GM23338 (cell line): ENCODE measurements at regions not wholly inside any gene's neighbourhood (a gene's known extent, or its start where the extent isn't known, plus 50 kb on each side); places are given as distances from the start of the nearest gene placed in this dataset.

Source experiments
- ATAC-seq: fragments of 200-7000 bp; cut with Tn5 transposase; 3 replicates; pipeline ENCODE4 v1.9.1; 2020
- DNase-seq: peaks from one replicate; pipeline ENCODE4 v3.0.0-alpha.2; 2015; ENCODE audit warnings: low spot score
- H2AFZ ChIP-seq: fragments of 200-600 bp; sonication (generic); 2 replicates; pipeline ENCODE4 v1.8.0; 2016; ENCODE audit warnings: antibody characterized with exemption, mild to moderate bottlenecking, moderate library complexity
- H3F3A ChIP-seq: fragments of 200-600 bp; sonication (generic); replicated peaks from 2 replicates; pipeline ENCODE4 v1.8.0; 2017; ENCODE audit warnings: antibody characterized with exemption, mixed run types, low read depth
- H3K27ac ChIP-seq: fragments of 200-600 bp; sonication (generic); 2 replicates; pipeline ENCODE4 v1.6.1; 2016; ENCODE audit warnings: low read depth
- H3K27me3 ChIP-seq: fragments of 200-600 bp; sonication (generic); 2 replicates; pipeline ENCODE4 v1.8.0; 2016; ENCODE audit warnings: mild to moderate bottlenecking, mixed run types, moderate library complexity; ENCODE audit not compliant: insufficient read depth
- H3K36me3 ChIP-seq: fragments of 200-600 bp; sonication (generic); 2 replicates; pipeline ENCODE4 v1.8.0; 2016; ENCODE audit warnings: mild to moderate bottlenecking; ENCODE audit not compliant: insufficient read depth
- H3K4me1 ChIP-seq: fragments of 200-600 bp; sonication (generic); 2 replicates; pipeline ENCODE4 v1.8.0; 2016; ENCODE audit warnings: mild to moderate bottlenecking, moderate library complexity; ENCODE audit not compliant: insufficient read depth
- H3K4me2 ChIP-seq: fragments of 200-600 bp; sonication (generic); 2 replicates; pipeline ENCODE4 v1.7.1; 2017; ENCODE audit warnings: mixed run types
- H3K4me3 ChIP-seq: fragments of 200-600 bp; sonication (generic); 2 replicates; pipeline ENCODE4 v1.6.1; 2016; ENCODE audit warnings: mixed run types
- H3K79me2 ChIP-seq: fragments of 200-600 bp; sonication (generic); replicated peaks from 2 replicates; pipeline ENCODE4 v1.8.0; 2017; ENCODE audit warnings: mild to moderate bottlenecking; ENCODE audit not compliant: insufficient read depth
- H3K9me2 ChIP-seq: fragments of 200-600 bp; sonication (generic); 2 replicates; pipeline ENCODE4 v1.8.0; 2017; ENCODE audit not compliant: insufficient read depth
- H4K20me1 ChIP-seq: fragments of 200-600 bp; sonication (generic); replicated peaks from 2 replicates; pipeline ENCODE4 v1.8.0; 2017; ENCODE audit warnings: mild to moderate bottlenecking; ENCODE audit not compliant: insufficient read depth
- H3K27ac Mint-ChIP-seq: 2 replicates; pipeline ENCODE4 v1.8.0; 2020; ENCODE audit warnings: inconsistent platforms, mild to moderate bottlenecking, moderate library complexity, mixed read lengths
- H3K27me3 Mint-ChIP-seq: 3 replicates; pipeline ENCODE4 v1.8.0; 2022; ENCODE audit warnings: low read depth, mild to moderate bottlenecking, moderate library complexity, mixed read lengths, inconsistent platforms; ENCODE audit not compliant: insufficient read depth, poor library complexity
- H3K36me3 Mint-ChIP-seq: 3 replicates; pipeline ENCODE4 v1.8.0; 2021; ENCODE audit warnings: low read depth, mild to moderate bottlenecking, inconsistent platforms, moderate library complexity, mixed read lengths
- H3K4me1 Mint-ChIP-seq: 3 replicates; pipeline ENCODE4 v1.8.0; 2020; ENCODE audit warnings: mild to moderate bottlenecking, inconsistent platforms, mixed read lengths
- H3K4me3 Mint-ChIP-seq: 3 replicates; pipeline ENCODE4 v1.8.0; 2021; ENCODE audit warnings: moderate library complexity, mild to moderate bottlenecking, inconsistent platforms, mixed read lengths
- H3K9me3 Mint-ChIP-seq: 3 replicates; pipeline ENCODE4 v1.8.0; 2020; ENCODE audit warnings: moderate library complexity, mild to moderate bottlenecking, inconsistent platforms, mixed read lengths
- CREB1 ChIP-seq: fragments of 250-450 bp; sonication (Bioruptor Pico); IDR thresholded peaks from 2 replicates; pipeline ENCODE4 v1.5.0; 2020; ENCODE audit warnings: low read depth, mild to moderate bottlenecking, moderate library complexity
- CTCF ChIP-seq, 2 experiments: fragments of 200-600 bp in 1 of 2; sonication (generic) in 1 of 2; conservative IDR thresholded peaks; 2 replicates each; pipeline versions ENCODE4 v1.5.1 to v1.6.1; 2016 to 2017; ENCODE audit warnings: antibody characterized with exemption in 2 of 2, low read depth in 2 of 2, mild to moderate bottlenecking in 2 of 2, moderate library complexity in 1 of 2
- EZH2phosphoT487 ChIP-seq: fragments of 200-600 bp; sonication (generic); IDR thresholded peaks from one replicate; pipeline ENCODE4 v1.8.1; 2018; ENCODE audit warnings: antibody characterized with exemption; ENCODE audit not compliant: unreplicated experiment
- JUNB ChIP-seq: IDR thresholded peaks from one replicate; pipeline ENCODE4 v1.6.1; 2016; ENCODE audit warnings: antibody characterized with exemption; ENCODE audit not compliant: unreplicated experiment
- REST ChIP-seq: IDR thresholded peaks from one replicate; pipeline ENCODE4 v1.6.1; 2018; ENCODE audit warnings: antibody characterized with exemption; ENCODE audit not compliant: unreplicated experiment
- STAT1 ChIP-seq: IDR thresholded peaks from one replicate; pipeline ENCODE4 v1.6.1; 2016; ENCODE audit warnings: antibody characterized with exemption; ENCODE audit not compliant: unreplicated experiment
- ZNF114 ChIP-seq: fragments of 250-450 bp; sonication (Bioruptor Pico); IDR thresholded peaks from 2 replicates; pipeline ENCODE4 v1.5.0; 2020; ENCODE audit warnings: mild to moderate bottlenecking, moderate library complexity
- ZNF331 ChIP-seq: fragments of 250-450 bp; sonication (Bioruptor Pico); IDR thresholded peaks from 2 replicates; pipeline ENCODE4 v1.5.0; 2020; ENCODE audit warnings: low read depth, mild to moderate bottlenecking, moderate library complexity
- ZNF462 ChIP-seq: fragments of 250-450 bp; sonication (Bioruptor Pico); IDR thresholded peaks from 2 replicates; pipeline ENCODE4 v1.5.0; 2020; ENCODE audit warnings: mild to moderate bottlenecking, moderate library complexity

- Mint-ChIP-seq H3K4me3 (no peak overlapping the region), H3K27ac (no peak overlapping the region), H3K36me3 (no peaks in the 10 kb centered on the region; the same call in 2 of the 3 replicates), H3K27me3 (peaks cover 14% of the 10 kb centered on the region), H3K4me1 (no peaks in the 10 kb centered on the region; the same call in 2 of the 3 replicates), H3K9me3 (peaks cover 3% of the 10 kb centered on the region; the same call in 2 of the 3 replicates)
- Histone ChIP-seq H3F3A (no peaks in the 10 kb centered on the region), H4K20me1 (no peaks in the 10 kb centered on the region), H3K9me2 (no peaks in the 10 kb centered on the region), H3K4me2 (no peak overlapping the region), H3K4me1 (no peaks in the 10 kb centered on the region), H3K4me3 (no peak overlapping the region), H2AFZ (no peak overlapping the region), H3K27me3 (no peaks in the 10 kb centered on the region), H3K27ac (no peak overlapping the region), H3K79me2 (no peaks in the 10 kb centered on the region), H3K36me3 (no peaks in the 10 kb centered on the region)
- TF ChIP-seq ZNF331 (CRISPR knock-in tag) (no peak), CREB1 (CRISPR knock-in tag) (no peak)
- DNase-seq (no peak), ATAC-seq (no peak)
Observed at GRCh38 chr19:30158893-30159245, 213.3 kb upstream of the ZNF536 start.

- no peak overlapping the region for H2AFZ ChIP-seq
- no peaks in the 10 kb centered on the region for H4K20me1 ChIP-seq
- H3K9me2 ChIP-seq = no peaks in the 10 kb centered on the region
- DNase-seq (no peak), ATAC-seq (no peak)
- H3K27ac ChIP-seq = no peak overlapping the region
- no peak overlapping the region for H3K4me2 ChIP-seq
- no peaks in the 10 kb centered on the region for H3F3A ChIP-seq
- no peak overlapping the region for H3K4me3 ChIP-seq
- Mint-ChIP-seq H3K36me3 (no peaks in the 10 kb centered on the region; the same call in 2 of the 3 replicates), H3K27me3 (peaks cover 14% of the 10 kb centered on the region), H3K9me3 (peaks cover 3% of the 10 kb centered on the region; the same call in 2 of the 3 replicates), H3K27ac (no peak overlapping the region), H3K4me3 (no peak overlapping the region), H3K4me1 (no peaks in the 10 kb centered on the region; the same call in 2 of the 3 replicates)
- no peaks in the 10 kb centered on the region for H3K36me3 ChIP-seq
- H3K27me3 ChIP-seq = no peaks in the 10 kb centered on the region
- no peaks in the 10 kb centered on the region for H3K4me1 ChIP-seq
- H3K79me2 ChIP-seq = no peaks in the 10 kb centered on the region
- no peak for TF ChIP-seq ZNF462 (CRISPR knock-in tag)
- no peak for TF ChIP-seq CTCF (conservative IDR thresholded peaks at IDR 0.05; ENCODE audit: low read depth in 2 of 2)
- TF ChIP-seq REST = no peak
- TF ChIP-seq EZH2phosphoT487 = no peak
- TF ChIP-seq JUNB = no peak
- TF ChIP-seq ZNF114 (CRISPR knock-in tag) = no peak
- TF ChIP-seq STAT1 = no peak
- no peak for TF ChIP-seq CREB1 (CRISPR knock-in tag)
- no peak for TF ChIP-seq ZNF331 (CRISPR knock-in tag)
Observed at GRCh38 chr19:30159636-30160035, 212.5 kb upstream of the ZNF536 start.
